A673 (cell line): ENCODE measurements at regions not wholly inside any gene's neighbourhood (a gene's known extent, or its start where the extent isn't known, plus 50 kb on each side); places are given as distances from the start of the nearest gene placed in this dataset.

ENCODE experiments used
- BruUV-seq: library from RNA; stranded (reverse); fragments of 400-500 nt; replicated peaks from 2 replicates; lab custom pipeline; 2021; lab: Mats Ljungman, UMichigan
- CTCF ChIA-PET: fragments of 300-600 bp; sonication (Branson Sonifier 250); formaldehyde crosslinking; loops from one replicate; lab custom pipeline; 2022; ENCODE audit warnings: antibody characterized with exemption; lab: Charles Lee
- POLR2A ChIA-PET: fragments of 300-600 bp; sonication (Branson Sonifier 250); formaldehyde crosslinking; loops from one replicate; lab custom pipeline; 2022; ENCODE audit warnings: antibody characterized with exemption; ENCODE audit not compliant: low non-redundant PET; lab: Charles Lee
- DNase-seq: peaks from one replicate; pipeline ENCODE4 v3.0.0-alpha.2; 2015; ENCODE audit warnings: low spot score
- H3K27ac ChIP-seq: fragments of 200-600 bp; sonication (generic); 2 replicates; pipeline ENCODE4 v1.5.1; 2016; ENCODE audit warnings: mixed run types, low read depth, mild to moderate bottlenecking, mixed read lengths, antibody characterized with exemption, low read length; ENCODE audit not compliant: poor library complexity, severe bottlenecking
- H3K27me3 ChIP-seq: fragments of 200-600 bp; sonication (generic); replicated peaks from 2 replicates; pipeline ENCODE4 v1.6.1; 2017; ENCODE audit warnings: mixed run types, low read depth, mild to moderate bottlenecking, mixed read lengths, antibody characterized with exemption, low read length; ENCODE audit not compliant: insufficient read depth, poor library complexity
- H3K36me3 ChIP-seq: fragments of 200-600 bp; sonication (generic); 2 replicates; pipeline ENCODE4 v1.6.1; 2016; ENCODE audit warnings: mixed run types, mild to moderate bottlenecking, mixed read lengths, antibody characterized with exemption, low read length; ENCODE audit not compliant: insufficient read depth, poor library complexity, severe bottlenecking
- H3K4me1 ChIP-seq: fragments of 200-600 bp; sonication (generic); 2 replicates; pipeline ENCODE4 v1.6.1; 2017; ENCODE audit warnings: mixed run types, mild to moderate bottlenecking, mixed read lengths, antibody characterized with exemption, low read length; ENCODE audit not compliant: insufficient read depth, poor library complexity, severe bottlenecking
- H3K4me3 ChIP-seq: fragments of 200-600 bp; sonication (generic); 2 replicates; pipeline ENCODE4 v1.5.1; 2016; ENCODE audit warnings: low read depth, mixed run types, mild to moderate bottlenecking, mixed read lengths, low read length; ENCODE audit not compliant: poor library complexity, severe bottlenecking
- H3K9me3 ChIP-seq: fragments of 200-600 bp; sonication (generic); 2 replicates; pipeline ENCODE4 v1.6.1; 2016; ENCODE audit warnings: mixed run types, low read depth, mild to moderate bottlenecking, mixed read lengths, antibody characterized with exemption, low read length; ENCODE audit not compliant: poor library complexity, severe bottlenecking
- CTCF ChIP-seq: fragments of 300-800, 200-600 bp; sonication (generic); conservative IDR thresholded peaks from 2 replicates; pipeline ENCODE4 v1.5.1; 2017; ENCODE audit warnings: low read depth, mild to moderate bottlenecking, antibody characterized with exemption, low read length, moderate library complexity, mixed read lengths
- EZH2 ChIP-seq: fragments of 200-600 bp; sonication (generic); IDR thresholded peaks from 2 replicates; pipeline ENCODE4 v1.6.1; 2017; ENCODE audit warnings: borderline replicate concordance, low read depth, mild to moderate bottlenecking, mixed read lengths, antibody characterized with exemption, low read length; ENCODE audit not compliant: poor library complexity, severe bottlenecking
- intact Hi-C: fragments of 100-400 bp; cut with micrococcal nuclease; formaldehyde crosslinking; loops from one replicate; pipeline ENCODE4 v1.10.0; 2022; ENCODE audit not compliant: unreplicated experiment

GRCh38 chr2:177320596-177320995 lies 56.1 kb upstream of the NFE2L2 start:
- Histone ChIP-seq H3K27me3 (no peaks in the 10 kb centered on the region), H3K4me1 (no peaks in the 10 kb centered on the region), H3K36me3 (no peaks in the 10 kb centered on the region), H3K27ac (no peak overlapping the region), H3K4me3 (no peak overlapping the region), H3K9me3 (no peaks in the 10 kb centered on the region)
- TF ChIP-seq EZH2 (no peak), CTCF (no peak)
- intact Hi-C loops = no loop called here
- no TSS peak for BruUV-seq
- no peak for DNase-seq
- ChIA-PET POLR2A (no interaction called here), CTCF (no interaction called here)

GRCh38 chr2:177322801-177323261 lies 58.3 kb upstream of the NFE2L2 start:
- Histone ChIP-seq H3K27ac (no peak overlapping the region), H3K27me3 (no peaks in the 10 kb centered on the region), H3K36me3 (no peaks in the 10 kb centered on the region), H3K9me3 (no peaks in the 10 kb centered on the region), H3K4me1 (no peaks in the 10 kb centered on the region), H3K4me3 (no peak overlapping the region)
- POLR2A ChIA-PET = no interaction called here
- CTCF ChIA-PET = no interaction called here
- no TSS peak for BruUV-seq
- intact Hi-C loops = no loop called here
- DNase-seq = no peak
- no peak for TF ChIP-seq CTCF

GRCh38 chr2:177324797-177325196 lies 60.3 kb upstream of the NFE2L2 start:
- Histone ChIP-seq H3K36me3 (no peaks in the 10 kb centered on the region), H3K4me1 (peaks cover 6% of the 10 kb centered on the region), H3K27me3 (no peaks in the 10 kb centered on the region), H3K27ac (no peak overlapping the region), H3K9me3 (no peaks in the 10 kb centered on the region), H3K4me3 (no peak overlapping the region)
- DNase-seq = no peak
- intact Hi-C loops = no loop called here
- ChIA-PET POLR2A (no interaction called here), CTCF (no interaction called here)
- no peak for TF ChIP-seq CTCF
- no peak for TF ChIP-seq EZH2
- BruUV-seq = no TSS peak
